ENCODE measurements at regions not wholly inside any gene's neighbourhood (a gene's known extent, or its start where the extent isn't known, plus 50 kb on each side); places are given as distances from the start of the nearest gene placed in this dataset.

GRCh38 chr10:121405953-121406352 is 192.3 kb downstream of the FGFR2 start:
- in situ Hi-C loops (cut with HindIII; ENCODE audit: low sequenced_read_pairs) = no loop called here

- in situ Hi-C loops (cut with HindIII; ENCODE audit: low sequenced_read_pairs) = no loop called here
Measured at GRCh38 chr10:121406823-121407545, 191.3 kb downstream of the FGFR2 start.

DNA sequence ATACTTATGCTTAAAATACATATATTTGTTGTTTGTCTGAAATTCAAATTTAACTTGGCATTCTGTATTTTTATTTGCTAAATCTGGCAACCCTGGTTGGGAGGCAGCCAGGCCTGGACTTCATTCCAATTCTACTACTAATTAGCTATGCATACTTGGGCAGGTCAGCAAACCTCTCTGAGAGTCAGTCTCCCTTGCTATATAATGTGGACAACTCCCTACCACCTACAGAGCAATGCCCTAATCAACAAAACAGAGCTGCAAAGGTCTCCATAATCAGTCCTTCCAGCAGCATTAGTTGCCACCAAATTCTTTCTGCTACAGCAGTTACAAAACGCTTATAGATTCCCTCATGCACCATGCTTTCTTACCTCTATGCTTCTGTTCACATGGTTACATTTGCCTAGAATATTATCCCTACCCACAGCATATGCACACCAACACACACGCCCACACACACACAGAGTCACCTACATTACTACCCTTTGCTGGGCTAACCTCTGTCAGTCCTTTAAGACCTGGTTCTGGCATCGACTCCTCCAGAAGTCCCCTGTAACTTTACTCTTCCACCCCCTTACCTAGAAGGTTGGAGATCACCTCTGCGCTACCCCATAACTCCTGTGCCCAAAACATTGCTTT is 188.7 kb downstream of the FGFR2 start:
- in situ Hi-C loops (cut with HindIII; ENCODE audit: low sequenced_read_pairs) = no loop called here

DNA sequence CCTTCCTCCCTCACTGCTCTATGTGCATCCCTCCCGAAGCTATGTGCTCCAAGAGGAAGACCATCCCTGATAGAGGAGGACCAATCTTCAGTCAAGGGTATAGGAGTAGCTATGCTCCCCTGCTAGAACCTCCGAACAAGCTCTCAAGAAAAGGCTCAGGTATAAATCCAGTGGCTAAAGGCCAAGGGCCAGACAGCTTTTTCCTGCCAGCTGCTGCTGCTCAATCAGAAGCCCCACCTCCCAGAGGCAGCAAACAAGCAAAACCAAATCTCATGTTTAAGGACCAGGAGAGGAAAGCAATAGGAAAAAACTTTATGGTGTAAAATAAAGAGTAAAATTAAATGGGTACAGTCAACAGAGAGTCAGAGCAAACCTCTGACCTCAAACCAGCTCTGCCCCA is 187.2 kb downstream of the FGFR2 start:
- in situ Hi-C loops (cut with HindIII; ENCODE audit: low sequenced_read_pairs) = no loop called here

DNA sequence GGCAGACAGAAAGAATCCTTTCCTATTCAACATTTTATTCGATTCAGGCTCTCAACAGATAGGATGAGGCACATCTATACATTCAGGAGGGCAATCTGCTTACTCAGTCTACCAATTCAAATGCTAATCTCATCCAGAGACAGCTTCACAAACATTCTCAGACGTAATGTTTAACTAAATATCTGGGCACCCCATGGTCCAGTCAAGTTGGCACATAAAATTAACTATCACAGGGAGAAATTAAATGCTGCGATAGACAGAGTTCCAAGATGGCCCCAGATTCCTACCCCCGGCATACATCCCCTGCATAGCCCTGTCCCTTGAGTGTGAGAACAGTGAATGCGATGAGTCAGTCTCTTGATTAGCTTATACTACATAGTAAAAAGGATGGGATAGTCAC is 184.3 kb downstream of the FGFR2 start:
- in situ Hi-C loops (cut with HindIII; ENCODE audit: low sequenced_read_pairs) = no loop called here

GRCh38 chr10:121414366-121415062 is 183.7 kb downstream of the FGFR2 start:
- in situ Hi-C loops (cut with HindIII; ENCODE audit: low sequenced_read_pairs) = loop anchor here (5.0 kb wide), 1 partner anchor 43 kb away; no protein-coding TSS in a partner anchor

- in situ Hi-C loops (cut with HindIII; ENCODE audit: low sequenced_read_pairs) = loop anchor here (5.0 kb wide), 1 partner anchor 42 kb away; no protein-coding TSS in a partner anchor
Measured at GRCh38 chr10:121415063-121415399, 183.2 kb downstream of the FGFR2 start.

DNA sequence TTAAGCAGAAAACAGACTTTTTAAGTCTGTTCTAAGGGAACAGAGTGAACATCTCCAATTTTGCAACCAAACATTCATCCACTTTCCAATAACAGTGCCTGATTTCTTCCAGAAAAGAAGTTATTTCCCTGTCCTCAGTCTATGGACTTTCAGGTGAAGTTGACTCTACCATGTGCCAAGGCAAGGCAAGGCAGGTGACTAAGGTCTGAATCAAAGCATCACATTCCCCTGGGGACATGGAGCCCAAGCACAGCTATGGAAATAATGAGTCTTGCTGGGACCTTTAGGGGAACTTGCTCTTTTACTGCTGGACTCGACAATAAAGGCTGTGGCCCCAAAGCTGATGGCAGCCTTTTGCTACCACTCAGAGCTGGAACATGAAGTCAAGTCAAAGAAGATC is 182.2 kb downstream of the FGFR2 start:
- in situ Hi-C loops (cut with HindIII; ENCODE audit: low sequenced_read_pairs) = loop anchor here (5.0 kb wide), 1 partner anchor 41 kb away; no protein-coding TSS in a partner anchor

GRCh38 chr10:121417298-121417697 is 180.9 kb downstream of the FGFR2 start:
- in situ Hi-C loops (cut with HindIII; ENCODE audit: low sequenced_read_pairs) = loop anchor here (5.0 kb wide), 1 partner anchor 40 kb away; no protein-coding TSS in a partner anchor

DNA sequence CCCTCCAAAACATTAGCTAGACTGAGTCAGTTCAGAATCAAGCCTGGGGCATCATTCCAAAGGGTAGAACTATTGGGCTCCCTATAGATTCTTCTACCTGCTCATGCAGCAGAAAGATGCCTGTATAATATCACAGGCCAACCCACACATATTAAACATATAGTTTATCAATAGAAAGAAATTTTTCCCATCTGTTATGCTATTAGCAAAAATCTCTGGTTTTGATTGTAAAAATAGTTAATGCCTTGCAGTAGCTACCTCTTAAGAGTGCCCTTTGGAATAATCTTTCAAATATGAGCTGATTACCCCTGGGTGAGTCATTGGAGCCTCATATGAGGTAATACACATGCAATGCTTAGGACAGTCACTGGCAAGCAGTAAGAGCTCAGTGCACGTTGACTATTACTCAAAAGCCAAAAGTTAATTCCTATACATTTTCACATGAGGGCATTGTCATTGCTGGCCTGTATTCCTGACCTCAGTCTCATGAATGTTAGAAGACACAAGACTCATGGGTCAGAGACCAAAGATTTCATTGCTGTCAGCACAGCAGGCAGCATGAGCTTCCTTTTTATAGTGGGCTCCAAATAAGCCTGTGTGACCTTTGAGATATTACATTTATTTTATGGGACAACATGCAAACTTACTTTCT is 180.0 kb downstream of the FGFR2 start:
- in situ Hi-C loops (cut with HindIII; ENCODE audit: low sequenced_read_pairs) = loop anchor here (5.0 kb wide), 1 partner anchor 39 kb away; no protein-coding TSS in a partner anchor

- in situ Hi-C loops (cut with HindIII; ENCODE audit: low sequenced_read_pairs) = no loop called here
Measured at GRCh38 chr10:121420006-121420405, 178.2 kb downstream of the FGFR2 start.

GRCh38 chr10:121422096-121422495 is 176.1 kb downstream of the FGFR2 start:
- in situ Hi-C loops (cut with HindIII; ENCODE audit: low sequenced_read_pairs) = no loop called here

DNA sequence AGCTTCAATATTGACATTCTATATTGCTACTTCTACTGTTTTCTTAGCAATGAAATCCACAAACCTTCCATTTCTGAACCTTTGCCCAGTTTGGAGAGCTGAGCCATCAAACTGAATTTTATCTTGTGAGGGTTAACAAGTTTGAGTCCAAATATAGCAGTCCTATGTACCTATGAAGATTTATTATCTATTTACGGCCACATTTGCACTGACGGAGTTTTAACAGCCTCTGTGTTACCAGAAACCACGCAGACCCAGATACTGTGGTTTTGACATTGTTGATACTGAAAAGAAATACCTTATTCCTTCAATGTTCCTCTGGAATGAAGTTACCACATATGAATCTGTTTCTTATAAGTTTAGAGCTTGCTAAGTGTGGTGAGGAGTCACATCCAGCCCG is 172.6 kb downstream of the FGFR2 start:
- in situ Hi-C loops (cut with HindIII; ENCODE audit: low sequenced_read_pairs) = no loop called here

DNA sequence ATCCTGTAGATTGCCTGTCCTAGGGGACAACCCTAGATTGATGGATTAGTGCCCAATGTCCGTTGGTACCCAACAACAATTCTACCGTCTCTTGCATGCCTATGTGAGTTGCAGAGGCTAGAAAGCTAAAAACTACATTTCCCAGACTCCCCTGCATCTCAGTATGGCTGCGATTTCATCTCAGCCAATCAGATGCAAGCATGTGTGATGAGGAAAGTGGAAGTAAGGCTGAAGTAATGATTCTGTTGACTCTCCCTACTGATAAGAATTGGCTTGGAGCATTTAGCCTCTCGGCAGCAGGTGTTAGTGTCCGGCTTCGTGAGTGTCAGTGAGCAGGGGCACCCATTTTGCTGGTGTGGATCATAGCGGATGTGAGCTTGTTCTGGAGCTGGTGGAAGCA is 171.9 kb downstream of the FGFR2 start:
- in situ Hi-C loops (cut with HindIII; ENCODE audit: low sequenced_read_pairs) = no loop called here

Data from endothelial cell of hepatic sinusoid (primary cell).